ENCODE measurements at regions not wholly inside any gene's neighbourhood (a gene's known extent, or its start where the extent isn't known, plus 50 kb on each side); places are given as distances from the start of the nearest gene placed in this dataset.

DNA sequence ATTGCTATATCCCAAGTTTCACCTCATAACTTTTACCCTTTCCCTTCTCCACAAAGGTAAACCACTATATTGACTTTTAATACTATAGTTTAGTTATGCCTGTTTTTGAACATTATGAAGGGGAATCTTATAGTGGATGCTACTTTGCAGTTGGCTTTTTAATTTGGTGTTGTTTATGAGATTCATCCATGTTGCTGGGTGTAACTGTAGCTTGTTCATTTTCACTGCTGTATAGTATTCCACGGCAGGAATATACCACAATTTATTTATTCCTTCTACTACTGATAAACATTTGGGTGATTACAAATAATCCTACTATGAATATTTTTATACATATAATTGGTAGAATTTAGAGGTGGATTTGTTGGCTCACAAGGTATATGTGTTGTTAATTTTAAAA is 88.4 kb upstream of the NALF2 start:
- ChIA-PET POLR2A (ENCODE audit: low non-redundant PET) (no interaction called here), CTCF (interaction anchor here (0.5 kb wide), 1 partner anchor 9 kb away, joined by 4 read pairs; no protein-coding TSS in a partner anchor)
- TF ChIP-seq, protein P1, sequence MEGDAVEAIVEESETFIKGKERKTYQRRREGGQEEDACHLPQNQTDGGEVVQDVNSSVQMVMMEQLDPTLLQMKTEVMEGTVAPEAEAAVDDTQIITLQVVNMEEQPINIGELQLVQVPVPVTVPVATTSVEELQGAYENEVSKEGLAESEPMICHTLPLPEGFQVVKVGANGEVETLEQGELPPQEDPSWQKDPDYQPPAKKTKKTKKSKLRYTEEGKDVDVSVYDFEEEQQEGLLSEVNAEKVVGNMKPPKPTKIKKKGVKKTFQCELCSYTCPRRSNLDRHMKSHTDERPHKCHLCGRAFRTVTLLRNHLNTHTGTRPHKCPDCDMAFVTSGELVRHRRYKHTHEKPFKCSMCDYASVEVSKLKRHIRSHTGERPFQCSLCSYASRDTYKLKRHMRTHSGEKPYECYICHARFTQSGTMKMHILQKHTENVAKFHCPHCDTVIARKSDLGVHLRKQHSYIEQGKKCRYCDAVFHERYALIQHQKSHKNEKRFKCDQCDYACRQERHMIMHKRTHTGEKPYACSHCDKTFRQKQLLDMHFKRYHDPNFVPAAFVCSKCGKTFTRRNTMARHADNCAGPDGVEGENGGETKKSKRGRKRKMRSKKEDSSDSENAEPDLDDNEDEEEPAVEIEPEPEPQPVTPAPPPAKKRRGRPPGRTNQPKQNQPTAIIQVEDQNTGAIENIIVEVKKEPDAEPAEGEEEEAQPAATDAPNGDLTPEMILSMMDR (conservative IDR thresholded peaks at IDR 0.05; ENCODE audit: low read depth) = no peak
- DNase-seq (ENCODE audit: low spot score) = no peak
- no peak overlapping the region for H3K27ac ChIP-seq

DNA sequence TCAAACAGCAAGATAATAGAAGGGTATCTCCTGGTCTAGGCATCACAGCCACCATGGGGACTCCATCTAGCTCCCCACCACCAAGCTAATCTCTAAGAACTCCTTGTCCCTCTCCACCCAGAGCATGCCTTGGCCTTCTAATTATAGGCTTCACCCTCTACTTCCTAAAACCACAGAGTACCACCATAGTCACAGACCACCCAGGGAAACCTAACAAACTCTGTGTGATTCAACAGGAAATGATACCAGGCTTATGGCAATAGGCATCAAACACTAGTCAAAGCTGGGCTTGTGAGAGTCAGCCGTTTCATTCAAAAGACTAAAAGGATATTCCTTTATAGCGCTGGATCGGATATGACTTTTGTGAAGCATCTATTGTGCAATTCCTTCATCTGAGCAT is 91.5 kb upstream of the NALF2 start:
- POLR2A ChIA-PET (ENCODE audit: low non-redundant PET) = no interaction called here
- DNase-seq (ENCODE audit: low spot score) = no peak
- H3K27ac ChIP-seq = no peak overlapping the region
- CTCF ChIA-PET = interaction anchor here (0.6 kb wide), 1 partner anchor 343 kb away, joined by 4 read pairs; no protein-coding TSS in a partner anchor
- TF ChIP-seq, protein P1 (conservative IDR thresholded peaks at IDR 0.05; ENCODE audit: low read depth) = no peak

DNA sequence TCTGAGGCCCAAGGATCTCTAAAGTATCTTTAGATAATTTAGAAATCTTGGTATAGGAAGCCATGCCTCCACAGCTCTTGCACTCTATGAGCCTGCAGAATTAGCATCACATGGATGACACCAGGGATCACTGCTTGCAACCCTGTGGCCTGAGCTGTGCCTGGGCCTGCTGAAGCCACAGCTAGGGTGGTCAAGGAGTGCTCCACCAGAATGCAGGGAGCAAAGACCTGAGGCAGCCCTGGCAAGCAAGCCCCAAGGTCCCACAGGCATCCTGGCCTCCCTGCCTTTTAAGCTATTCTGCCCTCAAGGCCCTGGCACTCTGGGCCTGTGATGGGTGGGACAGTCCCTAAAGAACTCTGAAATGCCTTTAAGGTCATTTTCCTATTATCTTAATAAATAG is 105.2 kb upstream of the NALF2 start:
- no peak for DNase-seq (ENCODE audit: low spot score)
- TF ChIP-seq, protein P1 (conservative IDR thresholded peaks at IDR 0.05; ENCODE audit: low read depth) = no peak
- no peak overlapping the region for H3K27ac ChIP-seq
- ChIA-PET POLR2A (ENCODE audit: low non-redundant PET) (no interaction called here), CTCF (interaction anchor here (0.7 kb wide), 1 partner anchor 216 kb away, joined by 4 read pairs; no protein-coding TSS in a partner anchor)

DNA sequence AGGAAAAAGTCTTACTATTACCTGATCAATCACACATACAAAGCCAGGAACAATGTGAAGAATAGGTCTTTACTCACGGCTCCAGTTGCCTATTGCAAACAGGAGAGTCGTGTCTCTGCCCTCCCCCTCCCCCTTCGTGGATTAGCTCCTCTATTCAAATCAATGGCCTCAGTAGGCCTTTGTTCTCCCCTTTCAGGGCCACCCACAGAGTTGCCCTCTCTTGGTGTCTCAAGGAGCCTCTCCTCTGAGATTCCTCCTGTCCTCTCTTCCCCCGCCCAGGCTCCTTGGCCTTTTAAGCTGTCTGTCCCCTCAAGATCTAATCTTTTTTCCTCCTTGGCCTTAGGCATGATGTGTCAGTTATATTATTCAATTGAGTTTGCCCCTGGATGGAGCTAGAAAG is 107.2 kb upstream of the NALF2 start:
- CTCF ChIA-PET = no interaction called here
- no peak overlapping the region for H3K27ac ChIP-seq
- TF ChIP-seq, protein P1 (conservative IDR thresholded peaks at IDR 0.05; ENCODE audit: low read depth) = no peak
- POLR2A ChIA-PET (ENCODE audit: low non-redundant PET) = no interaction called here
- no peak for DNase-seq (ENCODE audit: low spot score)

DNA sequence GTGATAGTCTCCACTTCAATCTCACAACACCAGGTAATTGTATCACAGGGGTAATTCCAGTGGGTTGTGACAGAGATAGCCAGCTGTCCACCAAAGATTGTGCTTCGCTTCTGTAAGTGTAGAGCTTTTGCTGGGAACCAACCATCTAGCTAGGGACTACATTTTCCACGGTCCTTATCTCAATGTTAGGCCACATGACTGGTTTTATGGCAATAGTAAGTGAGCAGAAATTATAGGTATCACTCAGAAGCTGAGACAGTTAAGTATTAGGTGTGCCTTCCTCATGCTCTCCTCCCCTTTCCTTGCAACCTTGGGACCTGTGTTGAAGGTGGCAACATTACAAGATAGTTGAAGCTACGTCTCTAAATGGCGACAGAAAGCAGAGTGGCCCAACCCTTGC is 108.8 kb upstream of the NALF2 start:
- DNase-seq (ENCODE audit: low spot score) = no peak
- ChIA-PET CTCF (no interaction called here), POLR2A (ENCODE audit: low non-redundant PET) (no interaction called here)
- H3K27ac ChIP-seq = no peak overlapping the region
- TF ChIP-seq, protein P1 (conservative IDR thresholded peaks at IDR 0.05; ENCODE audit: low read depth) = no peak

DNA sequence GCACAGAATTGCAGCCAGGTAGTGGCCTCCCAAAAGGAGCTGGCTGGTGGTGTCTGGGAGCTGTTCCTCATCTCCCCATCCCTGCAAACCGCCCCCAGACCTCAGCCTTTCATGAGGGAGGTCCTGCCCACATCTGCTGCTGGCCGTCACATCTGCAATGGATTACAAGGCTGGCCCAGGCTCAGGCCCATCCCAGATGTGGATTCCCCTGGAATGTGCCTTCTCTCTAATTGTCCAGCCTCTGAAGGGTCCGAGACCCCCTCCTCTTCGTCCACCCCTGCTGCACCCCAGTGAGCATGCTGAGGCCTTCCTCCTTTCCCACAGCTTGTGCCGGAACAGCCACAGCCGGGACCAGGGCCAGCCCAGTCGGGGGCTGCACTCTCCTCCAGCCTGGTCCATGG is 115.0 kb upstream of the NALF2 start:
- no peak for DNase-seq (ENCODE audit: low spot score)
- H3K27ac ChIP-seq = no peak overlapping the region
- ChIA-PET POLR2A (ENCODE audit: low non-redundant PET) (no interaction called here), CTCF (no interaction called here)
- TF ChIP-seq, protein P1 (conservative IDR thresholded peaks at IDR 0.05; ENCODE audit: low read depth) = no peak

DNA sequence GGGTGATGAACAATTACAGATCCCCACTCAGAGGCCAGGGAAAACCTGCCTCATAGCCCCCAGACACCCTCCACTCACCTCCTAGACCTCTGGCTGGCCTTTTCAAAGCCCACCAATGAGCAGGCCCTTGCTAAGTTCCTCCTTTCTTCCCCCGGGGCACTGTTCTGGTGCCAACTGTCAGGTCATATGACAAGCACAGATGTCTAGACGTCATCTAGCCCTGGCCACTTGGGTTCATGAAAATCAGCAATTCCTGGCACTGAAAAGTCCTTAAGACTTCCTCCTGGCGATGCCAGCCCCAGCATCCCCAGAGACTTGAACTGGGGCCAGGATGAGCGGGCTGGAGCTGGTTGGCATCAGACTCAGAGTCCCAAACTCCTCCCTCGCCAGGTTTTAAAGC is 115.6 kb upstream of the NALF2 start:
- no peak overlapping the region for H3K27ac ChIP-seq
- ChIA-PET POLR2A (ENCODE audit: low non-redundant PET) (no interaction called here), CTCF (no interaction called here)
- no peak for DNase-seq (ENCODE audit: low spot score)
- TF ChIP-seq, protein P1 (conservative IDR thresholded peaks at IDR 0.05; ENCODE audit: low read depth) = no peak
